HG03558 (cell line): ENCODE measurements at regions not wholly inside any gene's neighbourhood (a gene's known extent, or its start where the extent isn't known, plus 50 kb on each side); places are given as distances from the start of the nearest gene placed in this dataset.

Experiments used
- ATAC-seq: cut with Tn5 transposase; IDR thresholded peaks from one replicate; pipeline ENCODE4 v1.9.1; 2021; ENCODE audit warnings: moderate number of reproducible peaks; ENCODE audit not compliant: unreplicated experiment; ENCODE audit errors: extremely low read depth

- ATAC-seq, result no peak
Observed at GRCh38 chr3:176740906-176741663, 456.2 kb downstream of the TBL1XR1 start.

- ATAC-seq, result no peak
Observed at GRCh38 chr3:176739159-176739558, 458.1 kb downstream of the TBL1XR1 start.

- no peak for ATAC-seq
Observed at GRCh38 chr3:176737480-176738110, 459.7 kb downstream of the TBL1XR1 start.

GRCh38 chr3:176734146-176734545 lies 463.1 kb downstream of the TBL1XR1 start:
- no peak for ATAC-seq

GRCh38 chr3:176724394-176724759 lies 472.9 kb downstream of the TBL1XR1 start:
- ATAC-seq, result no peak

- ATAC-seq, result no peak
Observed at GRCh38 chr3:176723758-176724393, 473.4 kb downstream of the TBL1XR1 start.

- no peak for ATAC-seq
Observed at GRCh38 chr3:176714034-176714433, 483.2 kb downstream of the TBL1XR1 start.

- no peak for ATAC-seq
Observed at GRCh38 chr3:176712191-176712590, 485.1 kb downstream of the TBL1XR1 start.

- ATAC-seq, result no peak
Observed at GRCh38 chr3:176699288-176699687, 498.0 kb downstream of the TBL1XR1 start.

- no peak for ATAC-seq
Observed at GRCh38 chr3:176697284-176697889, 499.9 kb downstream of the TBL1XR1 start.

- no peak for ATAC-seq
Observed at GRCh38 chr3:176696816-176697215, 500.5 kb downstream of the TBL1XR1 start.

- ATAC-seq, result no peak
Observed at GRCh38 chr3:176692966-176693785, 504.1 kb downstream of the TBL1XR1 start.

- ATAC-seq, result no peak
Observed at GRCh38 chr3:176692199-176692965, 504.9 kb downstream of the TBL1XR1 start.

- ATAC-seq, result no peak
Observed at GRCh38 chr3:176690083-176690869, 507.0 kb downstream of the TBL1XR1 start.

GRCh38 chr3:176687754-176688153 lies 509.5 kb downstream of the TBL1XR1 start:
- ATAC-seq, result no peak

- ATAC-seq, result no peak
Observed at GRCh38 chr3:176683382-176683781, 513.9 kb downstream of the TBL1XR1 start.

GRCh38 chr3:176663837-176664831 lies 533.1 kb downstream of the TBL1XR1 start:
- ATAC-seq, result no peak

- no peak for ATAC-seq
Observed at GRCh38 chr3:176663387-176663786, 533.9 kb downstream of the TBL1XR1 start.
